ENCODE measurements at regions not wholly inside any gene's neighbourhood (a gene's known extent, or its start where the extent isn't known, plus 50 kb on each side); places are given as distances from the start of the nearest gene placed in this dataset.
"Not testable (repeated sequence)": the region's sequence is repeated elsewhere in the genome, so short reads cannot be mapped to it uniquely, and the experiment has no call there.

GRCh38 chr14:81776531-81776930 lies 242.9 kb upstream of the SEL1L start:
- Histone ChIP-seq H3K9me3 (ENCODE audit: low read length) (no peaks in the 10 kb centered on the region), H3K9me2 (ENCODE audit: insufficient read depth, low read length) (no peaks in the 10 kb centered on the region), H3K79me2 (ENCODE audit: insufficient read depth, low read depth, low read length) (no peaks in the 10 kb centered on the region), H4K20me1 (ENCODE audit: insufficient read depth, low read length) (no peaks in the 10 kb centered on the region), H3K36me3 (ENCODE audit: insufficient read depth, low read length) (no peaks in the 10 kb centered on the region), H3K4me2 (ENCODE audit: low read length) (no peak overlapping the region), H3K4me1 (ENCODE audit: insufficient read depth, low read length, poor library complexity, severe bottlenecking) (no peaks in the 10 kb centered on the region), H3K27ac (ENCODE audit: low read depth, low read length, poor library complexity, severe bottlenecking) (no peak overlapping the region), H2AFZ (ENCODE audit: low read length) (no peak overlapping the region), H3K4me3 (ENCODE audit: low read depth, low read length, poor library complexity, severe bottlenecking) (no peak overlapping the region)
- no peak for DNase-seq (ENCODE audit: low spot score)
- intact Hi-C loops (cut with micrococcal nuclease; ENCODE audit: unreplicated experiment), result no loop called here
- BruUV-seq (replicated peaks), result no TSS peak
- POLR2A ChIA-PET, result interaction anchor here (0.7 kb wide), 1 partner anchor 49 kb away, joined by 3 read pairs; no protein-coding TSS in a partner anchor
- CTCF ChIA-PET (ENCODE audit: unreplicated experiment), result no interaction called here
- TF ChIP-seq EZH2phosphoT487 (IDR thresholded peaks at IDR 0.05; ENCODE audit: borderline replicate concordance, low read depth, low read length) (no peak), CTCF (conservative IDR thresholded peaks at IDR 0.05; ENCODE audit: low read length) (no peak)

DNA sequence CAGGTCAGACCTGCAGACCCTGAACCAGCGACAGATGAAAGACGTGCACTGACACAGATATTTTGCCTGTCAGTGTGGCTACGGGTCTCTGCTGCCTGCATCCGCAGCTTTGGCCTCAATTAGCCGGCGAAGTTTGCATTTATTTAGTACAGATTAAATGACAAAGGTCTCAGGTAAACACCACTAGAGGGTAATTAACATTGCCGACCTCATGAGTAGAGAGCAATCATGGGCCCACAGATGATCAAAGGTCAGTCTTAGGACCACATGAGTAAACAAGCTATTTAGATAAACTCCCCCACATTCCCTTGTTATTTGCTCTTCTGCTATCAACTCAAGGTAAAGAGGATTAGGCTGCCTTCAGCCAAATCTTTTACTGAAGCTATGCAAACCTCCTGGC lies 248.1 kb upstream of the SEL1L start:
- H4K20me1 ChIP-seq (ENCODE audit: insufficient read depth, low read length); H2AFZ ChIP-seq (ENCODE audit: low read length); H3K27ac ChIP-seq (ENCODE audit: low read depth, low read length, poor library complexity, severe bottlenecking); H3K36me3 ChIP-seq (ENCODE audit: insufficient read depth, low read length); intact Hi-C loops (cut with micrococcal nuclease; ENCODE audit: unreplicated experiment); H3K9me3 ChIP-seq (ENCODE audit: low read length); H3K4me1 ChIP-seq (ENCODE audit: insufficient read depth, low read length, poor library complexity, severe bottlenecking); H3K9me2 ChIP-seq (ENCODE audit: insufficient read depth, low read length); H3K79me2 ChIP-seq (ENCODE audit: insufficient read depth, low read depth, low read length); BruUV-seq (replicated peaks); H3K4me2 ChIP-seq (ENCODE audit: low read length); H3K4me3 ChIP-seq (ENCODE audit: low read depth, low read length, poor library complexity, severe bottlenecking); DNase-seq (ENCODE audit: low spot score); CTCF ChIA-PET (ENCODE audit: unreplicated experiment): not testable (repeated sequence)
- POLR2A ChIA-PET, result interaction anchor here (0.6 kb wide), 1 partner anchor 107 kb away, joined by 4 read pairs; no protein-coding TSS in a partner anchor

DNA sequence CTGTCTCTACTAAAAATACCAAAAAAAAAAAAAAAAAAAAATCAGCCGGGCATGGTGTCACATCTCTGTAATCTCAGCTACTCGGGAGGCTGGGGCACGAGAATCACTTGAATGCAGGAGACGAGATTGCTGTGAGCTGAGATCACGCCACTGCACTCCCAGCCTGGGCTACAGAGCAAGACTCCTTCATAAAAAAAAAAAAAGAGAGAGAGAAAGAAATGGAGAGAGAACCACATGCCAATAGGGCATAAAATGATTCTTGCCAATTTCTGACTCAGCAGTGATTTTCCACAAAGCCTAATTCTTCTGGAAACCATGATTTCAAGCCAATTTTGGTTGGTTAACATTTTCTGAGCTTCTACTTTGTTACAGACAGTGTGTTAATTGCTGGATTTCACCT lies 250.4 kb upstream of the SEL1L start:
- H3K9me3 ChIP-seq (ENCODE audit: low read length), result no peaks in the 10 kb centered on the region
- H2AFZ ChIP-seq (ENCODE audit: low read length), result no peak overlapping the region
- no peak for DNase-seq (ENCODE audit: low spot score)
- no peaks in the 10 kb centered on the region for H3K9me2 ChIP-seq (ENCODE audit: insufficient read depth, low read length)
- ChIA-PET POLR2A (no interaction called here), CTCF (ENCODE audit: unreplicated experiment) (no interaction called here)
- BruUV-seq (replicated peaks), result no TSS peak
- no peaks in the 10 kb centered on the region for H3K79me2 ChIP-seq (ENCODE audit: insufficient read depth, low read depth, low read length)
- H3K36me3 ChIP-seq (ENCODE audit: insufficient read depth, low read length), result no peaks in the 10 kb centered on the region
- H3K4me1 ChIP-seq (ENCODE audit: insufficient read depth, low read length, poor library complexity, severe bottlenecking), result no peaks in the 10 kb centered on the region
- H4K20me1 ChIP-seq (ENCODE audit: insufficient read depth, low read length), result no peaks in the 10 kb centered on the region
- H3K27ac ChIP-seq (ENCODE audit: low read depth, low read length, poor library complexity, severe bottlenecking), result no peak overlapping the region
- TF ChIP-seq EZH2phosphoT487 (IDR thresholded peaks at IDR 0.05; ENCODE audit: borderline replicate concordance, low read depth, low read length), result no peak
- TF ChIP-seq CTCF (conservative IDR thresholded peaks at IDR 0.05; ENCODE audit: low read length), result no peak
- intact Hi-C loops (cut with micrococcal nuclease; ENCODE audit: unreplicated experiment), result no loop called here
- H3K4me2 ChIP-seq (ENCODE audit: low read length), result no peak overlapping the region
- H3K4me3 ChIP-seq (ENCODE audit: low read depth, low read length, poor library complexity, severe bottlenecking), result no peak overlapping the region

All from OCI-LY7 (cell line).